Eye (tissue), 1 donor: ENCODE measurements at regions not wholly inside any gene's neighbourhood (a gene's known extent, or its start where the extent isn't known, plus 50 kb on each side); places are given as distances from the start of the nearest gene placed in this dataset.

Source experiments
- DNase-seq: peaks from one replicate; pipeline ENCODE4 v3.0.0-alpha.2; 2015

DNA sequence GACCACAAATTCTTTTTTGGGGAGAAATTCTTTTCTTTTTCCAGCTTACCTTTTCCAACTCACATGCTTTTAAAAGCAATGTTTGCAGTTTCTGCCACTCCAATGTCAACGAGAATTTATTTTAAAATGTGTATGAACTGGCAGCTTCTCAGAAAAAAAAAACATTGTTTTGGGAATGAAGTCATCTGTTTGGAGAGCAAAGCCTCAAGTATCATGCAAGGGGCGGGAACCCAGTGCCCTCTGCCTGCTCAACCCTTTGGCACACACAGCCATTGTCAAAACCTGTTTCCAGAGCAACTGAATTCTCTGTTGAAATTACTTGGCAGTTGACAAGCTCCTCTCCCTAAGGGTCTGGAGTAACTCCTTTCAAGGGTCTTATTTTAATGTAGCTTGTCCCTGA is 128.5 kb downstream of the QPCT start:
- peak; percentile 66 for DNase-seq

DNA sequence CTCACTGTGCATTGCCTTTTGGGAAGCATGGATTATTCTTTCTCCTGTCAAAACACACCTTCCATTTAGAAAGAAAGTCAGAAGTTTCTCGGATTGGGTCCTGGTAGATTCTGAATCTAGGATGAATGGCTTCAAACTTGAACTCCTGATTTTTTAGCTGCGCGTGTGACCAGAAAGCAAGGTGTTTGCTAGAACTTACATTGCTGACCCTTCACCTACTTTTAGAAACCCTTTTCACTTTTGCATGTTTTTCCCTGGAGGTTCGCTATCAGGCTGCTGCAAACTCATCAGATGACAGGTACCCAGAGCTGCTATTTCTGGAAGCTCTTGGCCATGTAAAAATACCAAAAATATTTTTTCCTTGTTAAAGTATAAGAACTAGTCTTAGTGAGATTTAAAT is 132.0 kb downstream of the QPCT start:
- no peak for DNase-seq

DNA sequence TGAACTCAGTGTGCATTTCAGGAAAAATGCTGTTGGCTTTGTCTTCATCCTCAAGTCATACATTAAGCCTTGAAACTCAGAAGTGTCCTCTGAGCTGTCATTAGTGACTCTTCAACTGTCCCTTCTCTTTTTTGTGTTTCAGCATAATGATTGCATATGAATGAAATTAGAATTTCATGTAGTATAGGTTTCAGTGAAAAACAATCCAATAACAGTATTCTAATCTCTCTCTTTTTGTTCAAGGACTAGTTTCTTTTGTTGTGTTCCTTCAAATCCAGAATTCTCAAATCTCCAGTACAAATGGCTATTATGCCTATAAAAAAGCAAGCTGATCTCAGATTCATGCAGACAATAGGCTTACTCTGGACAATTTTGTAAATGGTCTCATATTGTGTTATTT is 133.5 kb downstream of the QPCT start:
- no peak for DNase-seq

DNA sequence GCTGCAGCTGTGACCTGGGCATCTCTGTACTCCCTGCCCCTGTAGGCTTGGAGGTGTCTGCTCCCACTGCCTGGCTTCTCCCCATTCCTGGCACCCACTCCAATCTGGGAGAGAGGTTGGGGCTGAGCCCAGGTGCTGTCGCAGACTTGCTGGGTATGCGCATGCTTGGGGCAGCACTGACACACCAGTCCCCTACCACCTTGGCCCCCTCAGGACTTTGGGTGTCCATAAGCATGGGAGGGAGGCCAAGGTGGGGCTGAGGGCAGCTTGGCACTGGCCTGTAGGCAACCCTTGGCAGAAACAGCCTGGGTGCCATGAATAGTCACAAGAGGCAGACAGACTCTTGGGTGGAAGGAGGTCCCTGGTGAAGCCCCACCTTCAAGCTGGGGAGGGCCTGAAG is 136.8 kb downstream of the QPCT start:
- no peak for DNase-seq

DNA sequence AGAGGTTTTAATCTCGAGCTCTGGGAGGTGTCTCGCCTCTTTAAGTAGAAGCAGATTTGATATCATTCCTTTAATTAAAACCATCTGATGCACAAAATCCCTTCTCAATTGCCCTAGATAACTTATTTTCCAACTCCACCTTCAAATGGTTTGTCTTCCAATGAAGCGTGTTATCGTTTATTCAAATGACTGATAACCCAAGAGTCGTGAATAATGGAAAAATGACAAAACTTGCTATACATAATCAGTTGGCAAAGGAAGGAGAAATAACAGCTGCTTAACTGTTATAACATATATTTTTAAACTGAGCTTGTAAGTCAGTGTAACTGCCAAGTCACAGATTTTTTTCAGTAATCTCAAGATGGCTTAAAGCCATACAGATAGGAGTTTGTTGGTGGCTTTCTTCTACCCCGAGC is 144.6 kb downstream of the QPCT start:
- peak; percentile 67 for DNase-seq

DNA sequence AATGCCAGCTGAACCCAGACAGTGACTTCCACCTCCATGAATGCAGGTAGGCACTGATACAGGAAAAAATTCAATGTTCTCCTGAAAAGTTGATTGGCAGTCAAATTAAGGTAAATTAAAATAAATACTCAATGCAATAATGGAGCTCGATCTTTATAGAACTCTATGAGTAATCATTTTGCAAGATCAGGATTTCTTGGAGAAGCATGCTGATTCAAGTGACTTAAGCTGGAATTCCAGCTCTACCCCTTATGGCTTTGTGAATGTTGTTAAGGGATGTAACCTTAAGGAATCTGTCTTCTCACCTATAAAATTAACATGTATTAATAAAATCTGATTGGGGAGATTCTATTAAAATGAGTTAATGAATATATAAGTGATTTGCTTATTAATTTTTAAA is 145.1 kb downstream of the QPCT start:
- DNase-seq: no peak

DNA sequence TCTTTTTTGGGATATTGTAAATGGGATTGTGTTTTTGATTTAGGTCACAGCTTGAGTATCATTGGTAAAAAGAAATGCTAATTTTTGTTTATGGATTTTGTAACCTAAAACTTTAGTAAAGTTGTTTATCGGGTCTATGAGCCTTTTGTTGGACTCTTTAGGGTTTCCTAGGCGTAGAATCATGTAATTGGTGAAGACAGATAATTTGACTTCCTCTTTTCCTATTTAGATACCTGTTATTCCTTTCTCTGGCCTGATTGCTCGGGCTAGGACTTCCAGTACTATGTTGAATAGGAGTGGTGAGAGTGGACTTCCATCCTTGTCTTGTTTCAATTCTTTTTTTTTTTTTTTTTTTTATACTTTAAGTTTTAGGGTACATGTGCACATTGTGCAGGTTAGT is 149.0 kb downstream of the QPCT start:
- no peak for DNase-seq

DNA sequence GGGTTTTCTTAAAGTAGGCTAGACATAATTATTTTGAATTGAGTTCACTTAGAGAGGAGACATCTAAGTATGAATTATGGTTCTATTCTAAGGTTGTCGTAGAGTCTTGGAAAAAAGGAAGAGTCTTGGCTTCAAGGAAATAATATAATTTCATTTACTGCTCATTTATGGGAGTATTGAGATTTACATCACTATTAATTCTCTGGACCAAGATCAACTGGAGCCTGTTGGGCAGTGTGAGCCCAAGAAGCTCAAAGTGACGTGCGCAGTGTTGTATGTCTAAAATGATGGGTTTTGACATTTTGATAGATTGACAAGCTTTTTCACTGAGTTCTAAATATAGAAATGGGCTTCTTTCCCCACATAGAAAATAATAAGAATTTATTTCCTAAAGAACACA is 154.7 kb downstream of the QPCT start:
- no peak for DNase-seq

DNA sequence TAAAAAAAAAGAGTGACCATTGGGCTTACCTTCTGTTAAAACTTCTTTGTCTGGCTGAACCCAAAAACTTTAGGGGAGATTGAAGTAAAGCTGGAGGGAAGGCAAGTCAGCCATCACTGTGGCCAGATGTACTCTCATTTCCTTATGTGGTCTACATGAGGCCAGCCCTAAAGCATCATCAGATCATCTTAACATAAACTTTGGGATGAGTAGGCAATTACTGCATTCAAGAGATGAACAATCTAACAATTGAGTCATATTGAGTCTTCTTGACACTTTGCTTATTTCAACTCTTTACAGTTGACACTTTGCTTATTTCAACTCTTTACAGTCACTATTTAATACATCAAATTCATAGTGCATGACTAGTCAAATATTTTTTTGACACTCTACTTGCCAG is 155.6 kb downstream of the QPCT start:
- DNase-seq: no peak

DNA sequence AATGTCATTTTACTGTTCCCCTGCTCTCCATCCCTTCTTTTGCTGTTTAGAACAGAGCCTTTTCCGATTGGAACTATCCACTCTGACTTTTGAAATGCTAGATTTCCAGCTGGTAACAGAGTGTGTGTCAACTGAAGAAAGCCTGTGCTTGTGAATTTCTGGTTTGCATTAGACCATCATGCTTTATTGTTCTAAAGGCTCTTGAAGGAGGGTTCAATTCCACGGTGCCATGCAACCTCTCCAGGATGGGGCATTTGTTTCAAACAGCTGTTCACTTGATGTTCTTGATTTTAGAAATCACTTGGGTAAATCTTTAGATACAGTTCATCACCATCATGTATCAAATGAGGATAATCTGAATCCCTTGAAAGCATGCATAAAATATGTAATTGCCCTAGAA is 156.7 kb downstream of the QPCT start:
- peak; percentile 3 for DNase-seq

DNA sequence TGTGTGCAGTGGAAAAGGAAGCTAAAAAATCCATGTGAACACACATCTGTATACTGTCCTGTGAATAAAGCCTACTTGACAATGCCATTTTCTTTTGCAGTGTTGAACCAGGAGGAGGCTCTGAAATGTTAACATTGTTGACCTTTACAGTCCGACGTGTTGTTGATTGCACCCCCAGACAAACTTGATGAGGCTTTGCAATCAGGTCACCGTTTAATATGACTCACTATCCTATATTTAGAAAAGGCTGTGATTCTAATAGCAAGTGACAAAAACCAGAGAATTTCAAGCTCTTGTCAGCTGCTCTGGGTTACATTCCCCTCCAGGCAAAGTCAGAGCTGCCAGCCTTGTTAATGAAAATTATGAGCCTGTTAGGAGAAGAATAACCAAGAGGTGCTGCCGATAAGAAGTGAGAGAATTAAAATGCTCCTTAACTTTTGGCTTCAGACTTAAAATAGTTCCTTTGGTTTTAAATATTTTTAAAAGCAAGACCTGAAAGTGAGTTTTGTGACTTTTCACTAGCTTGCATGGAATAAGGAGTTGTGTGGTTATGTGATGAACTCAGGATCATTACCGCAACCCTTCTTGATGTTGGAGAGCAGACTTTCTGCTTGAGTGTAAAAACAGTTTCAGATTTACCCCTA is 162.1 kb downstream of the QPCT start:
- DNase-seq: peak; percentile 80

DNA sequence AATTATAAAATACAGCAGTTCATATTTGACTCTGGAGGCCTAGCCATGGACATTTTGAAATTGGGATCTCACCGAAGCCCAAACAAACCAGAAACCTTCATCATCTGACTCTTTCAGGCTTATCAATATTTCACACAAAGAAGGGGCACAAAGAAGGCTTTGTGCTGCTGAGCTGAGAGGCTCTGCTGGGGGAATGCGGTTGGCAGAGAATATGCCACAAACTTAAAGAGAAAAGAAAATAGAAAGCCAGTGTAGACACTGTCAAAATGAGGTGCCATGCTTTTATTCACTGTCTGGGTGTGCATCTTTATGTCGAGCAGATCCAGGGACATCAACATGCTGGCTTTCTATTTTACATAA is 162.6 kb downstream of the QPCT start:
- DNase-seq: peak; percentile 66

DNA sequence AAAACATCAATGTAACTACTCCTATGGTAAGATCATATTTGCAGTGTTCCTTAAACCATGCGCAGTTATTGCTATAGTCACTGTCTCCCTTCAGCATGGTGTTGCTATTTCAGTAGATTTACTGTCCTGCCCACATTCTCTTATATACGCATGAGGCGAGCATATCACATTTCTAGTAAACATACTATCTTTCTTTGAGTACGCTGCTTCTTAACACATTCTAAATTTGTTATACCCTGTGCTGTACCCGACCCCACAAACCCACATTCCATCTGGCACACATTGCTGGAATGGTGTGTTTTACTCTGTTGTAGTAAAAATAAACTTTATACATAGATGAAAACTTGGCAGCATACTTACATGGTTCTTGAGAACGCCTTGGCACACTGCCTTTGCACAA is 163.3 kb downstream of the QPCT start:
- peak; percentile 28 for DNase-seq

DNA sequence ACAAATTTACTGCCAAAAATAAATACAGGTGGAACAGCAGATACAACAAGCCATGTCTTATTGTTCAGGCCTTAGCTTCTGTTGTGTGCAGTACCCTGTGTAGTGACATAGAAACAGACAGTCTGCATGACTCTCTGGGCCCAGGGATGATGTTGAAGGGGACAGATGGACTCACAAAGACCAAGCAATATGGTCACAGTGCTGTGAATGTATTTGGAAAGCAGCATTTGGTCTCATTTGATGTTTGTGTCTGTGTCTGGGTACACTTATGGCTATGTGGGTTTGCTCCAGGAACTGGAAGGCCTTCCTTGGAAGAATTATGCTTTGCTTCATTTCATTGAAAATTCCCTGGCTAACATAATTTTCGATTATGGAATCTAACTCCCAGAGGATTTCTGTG is 158.5 kb downstream of the CDC42EP3 start:
- no peak for DNase-seq

DNA sequence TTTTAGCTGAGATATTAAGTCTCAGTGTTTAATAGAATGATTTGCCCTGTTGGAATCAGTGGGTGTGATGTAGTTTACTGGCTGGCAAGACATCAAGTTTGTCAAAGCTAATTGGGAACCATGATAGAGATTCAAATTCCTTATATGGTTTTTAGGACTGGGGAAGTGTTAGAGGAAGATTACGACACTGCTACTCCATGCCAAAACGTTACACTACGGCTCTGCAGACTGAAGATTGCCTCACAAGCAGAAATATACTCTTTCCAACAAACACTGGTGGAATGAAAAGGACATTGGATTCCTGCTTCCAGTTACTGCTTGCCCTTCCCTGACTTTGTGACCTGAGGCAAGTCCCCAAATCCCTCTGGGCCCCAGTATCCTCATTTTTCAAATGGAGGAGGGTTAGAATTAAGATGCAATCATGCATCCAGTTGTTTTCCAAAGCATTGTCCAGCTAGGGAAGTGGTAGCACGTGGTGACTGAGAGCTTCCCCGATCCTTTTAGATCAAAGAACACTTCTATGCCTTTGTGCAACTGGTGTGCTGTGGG is 147.6 kb downstream of the CDC42EP3 start:
- DNase-seq: peak; percentile 56

DNA sequence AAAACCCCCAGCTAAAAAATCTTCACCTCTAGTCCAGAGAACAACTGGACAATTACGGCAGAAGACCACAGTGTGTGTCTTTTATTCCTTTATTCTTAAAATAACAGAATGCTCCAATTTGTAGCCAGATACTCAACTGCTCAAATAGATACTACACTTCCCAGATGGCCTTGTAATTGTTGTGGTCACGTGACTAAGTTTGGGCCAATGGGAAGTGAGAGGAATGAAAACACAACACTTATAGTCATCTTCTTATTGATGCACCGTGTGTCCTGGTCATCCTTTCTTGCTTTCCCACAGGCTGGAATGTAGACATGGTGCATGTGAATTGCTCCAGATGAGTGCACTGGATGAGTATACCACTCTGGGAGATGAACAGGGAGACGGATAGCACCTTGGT is 145.1 kb downstream of the CDC42EP3 start:
- DNase-seq: no peak

DNA sequence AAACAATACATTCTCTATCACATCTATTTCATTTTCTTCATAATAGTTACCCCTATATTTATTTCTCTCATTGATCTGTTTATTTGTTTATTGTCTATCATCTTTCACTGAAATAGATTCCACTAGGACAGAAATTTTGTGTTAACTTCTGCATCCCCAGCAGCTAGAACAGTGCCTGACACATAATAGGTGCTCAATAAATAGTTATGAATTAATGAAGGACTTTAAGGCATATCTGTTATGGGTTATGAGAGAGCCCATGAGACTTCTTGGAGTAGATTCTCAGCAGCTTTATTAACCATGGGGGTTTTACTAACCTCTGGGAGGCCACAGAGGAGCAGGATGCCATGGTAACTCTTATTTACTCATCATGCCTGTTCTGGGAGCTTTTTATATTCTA is 144.6 kb downstream of the CDC42EP3 start:
- DNase-seq: no peak

DNA sequence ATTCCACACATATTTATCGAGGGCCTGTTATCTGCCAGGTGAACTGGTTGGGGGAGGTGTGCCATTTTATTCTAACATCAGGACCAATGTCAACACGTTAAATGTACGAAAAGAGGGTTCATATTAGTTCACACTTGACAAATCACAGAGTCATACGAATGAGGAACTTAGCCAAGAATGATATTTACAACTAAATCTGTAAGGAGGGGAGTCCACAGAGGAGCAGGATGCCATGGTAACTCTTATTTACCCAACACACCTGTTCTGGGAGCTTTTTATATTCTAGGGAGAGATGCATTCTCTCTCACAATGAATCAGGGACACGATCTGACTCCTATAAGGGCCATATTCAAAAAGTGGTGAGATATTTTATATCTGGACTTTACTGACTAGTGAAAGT is 144.1 kb downstream of the CDC42EP3 start:
- DNase-seq: no peak

DNA sequence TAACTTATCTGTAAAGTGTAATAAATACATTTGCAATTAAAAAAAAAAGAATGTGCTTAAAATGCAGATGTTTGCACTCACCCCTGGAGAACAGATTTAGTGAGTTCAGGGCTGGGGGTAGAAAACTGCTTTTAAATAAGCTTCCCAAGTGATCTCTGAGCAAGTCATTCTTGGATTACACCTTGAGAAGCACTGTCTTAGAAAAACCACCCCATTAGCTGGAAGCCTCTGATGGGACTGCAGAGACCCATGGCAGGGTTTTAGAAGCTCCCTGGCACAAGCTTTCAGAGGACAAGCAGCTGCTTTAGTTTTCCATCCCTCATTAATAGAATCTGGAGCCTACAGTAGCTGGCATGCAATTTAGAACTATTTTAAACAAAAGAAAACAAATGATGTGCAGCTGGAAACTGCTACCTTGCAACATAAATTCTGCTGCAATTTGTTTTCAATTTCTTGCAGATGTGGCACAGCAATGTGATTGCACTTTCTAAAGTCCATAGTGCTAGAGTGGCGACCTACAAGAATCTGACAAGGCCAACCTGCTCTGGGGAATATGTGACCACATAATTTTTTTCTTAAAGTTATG is 141.5 kb downstream of the CDC42EP3 start:
- no peak for DNase-seq

DNA sequence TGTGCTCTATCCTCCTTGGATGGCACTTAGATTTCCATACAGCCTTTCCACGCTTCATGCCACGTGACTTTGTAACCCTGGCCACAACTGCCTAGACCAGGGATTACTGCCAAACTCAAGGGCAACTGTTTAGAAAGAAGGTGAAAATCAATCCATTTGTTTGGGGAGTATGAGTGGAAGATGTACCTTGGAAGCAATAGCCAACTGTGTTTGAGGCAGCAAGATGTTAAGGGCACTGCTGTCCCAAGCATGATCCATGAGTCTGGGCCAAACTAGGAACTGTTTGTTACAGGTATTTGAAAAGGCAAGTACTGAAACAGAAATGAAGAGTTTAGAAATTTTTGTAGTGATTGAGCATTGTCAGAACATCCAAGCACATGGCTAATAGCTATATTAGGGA is 138.9 kb downstream of the CDC42EP3 start:
- no peak for DNase-seq

DNA sequence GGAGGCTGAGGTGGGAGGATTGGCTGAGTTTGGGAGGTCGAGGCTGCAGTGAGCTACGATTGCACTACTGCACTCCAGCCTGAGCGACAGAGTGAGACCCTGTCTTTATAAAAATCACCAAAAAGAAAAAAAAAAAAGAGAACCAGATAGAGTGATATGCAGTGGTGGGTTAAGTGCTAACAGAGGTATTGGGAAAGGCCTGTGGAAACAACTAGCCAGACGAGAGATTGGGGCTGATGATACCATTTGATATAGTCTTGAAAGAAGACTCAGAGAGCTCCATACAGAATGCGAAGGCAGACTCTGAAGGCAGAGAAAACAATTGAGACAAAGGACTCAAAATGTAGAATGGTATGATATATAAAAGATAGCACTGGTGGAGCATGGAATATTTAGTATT is 134.1 kb downstream of the CDC42EP3 start:
- DNase-seq: no peak

DNA sequence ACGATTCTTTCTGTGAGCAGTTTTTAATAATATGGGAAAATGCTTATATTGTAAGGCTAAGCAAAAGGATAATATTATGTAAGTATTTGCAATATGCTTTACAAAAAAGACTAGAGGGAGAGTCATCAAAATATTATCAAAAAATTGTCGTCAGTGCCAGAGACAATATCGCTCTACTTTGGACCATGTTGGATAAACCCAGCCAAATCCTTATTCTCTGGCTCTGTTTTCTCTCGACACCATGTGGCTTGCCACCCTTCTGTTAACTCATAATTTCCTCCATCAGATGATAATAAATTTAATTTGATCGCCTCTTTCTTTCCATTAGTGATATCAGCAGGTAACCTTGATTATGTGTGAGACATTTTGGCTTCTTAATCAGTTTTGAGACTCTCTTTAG is 129.9 kb downstream of the CDC42EP3 start:
- DNase-seq: no peak

DNA sequence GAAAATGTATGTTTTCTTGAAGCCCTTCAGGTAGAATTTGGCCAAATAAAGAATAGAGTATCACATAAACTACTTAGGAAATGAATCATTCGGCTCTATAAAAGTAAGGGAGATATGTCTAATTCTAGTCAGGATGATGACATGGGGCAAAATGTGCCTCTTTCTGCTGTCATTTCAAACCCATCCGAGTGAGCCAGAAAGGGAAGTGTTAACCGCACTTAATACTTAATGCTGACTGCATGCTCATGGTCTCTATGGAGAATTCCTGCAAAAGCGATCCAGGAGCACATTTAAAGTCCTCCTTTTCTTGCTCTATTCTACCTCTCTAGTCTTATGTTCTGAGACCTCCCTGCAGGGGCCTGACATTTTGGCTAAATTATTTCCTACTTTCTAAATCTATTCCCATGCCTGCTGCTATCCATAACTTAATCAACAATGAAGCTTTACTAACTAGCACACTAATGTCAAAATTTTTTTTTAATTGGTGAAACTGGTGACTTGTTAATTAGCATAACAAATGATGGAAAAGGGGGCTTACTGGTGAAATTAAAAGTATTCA is 127.4 kb downstream of the CDC42EP3 start:
- DNase-seq: no peak

DNA sequence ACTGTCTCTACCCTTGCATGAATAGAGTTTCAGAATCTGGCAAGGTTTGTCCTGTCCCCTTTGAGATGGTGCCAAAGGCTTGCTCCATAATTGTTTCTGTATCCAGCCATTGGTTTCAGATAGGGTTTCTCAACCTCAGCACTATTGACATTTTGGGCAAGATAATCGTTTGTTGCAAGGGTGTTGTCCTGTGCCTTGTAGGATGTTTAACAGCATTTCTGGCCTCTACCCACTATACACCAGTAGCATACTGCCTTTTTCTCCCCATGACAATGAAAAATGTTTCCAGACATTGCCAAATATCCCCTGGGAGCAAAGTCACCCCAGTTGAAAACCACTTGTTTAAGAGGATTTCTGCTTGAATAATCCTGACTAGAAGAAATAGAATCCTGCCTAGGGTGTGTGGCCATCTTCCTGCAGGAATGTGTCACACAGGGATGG is 126.8 kb downstream of the CDC42EP3 start:
- DNase-seq: no peak

DNA sequence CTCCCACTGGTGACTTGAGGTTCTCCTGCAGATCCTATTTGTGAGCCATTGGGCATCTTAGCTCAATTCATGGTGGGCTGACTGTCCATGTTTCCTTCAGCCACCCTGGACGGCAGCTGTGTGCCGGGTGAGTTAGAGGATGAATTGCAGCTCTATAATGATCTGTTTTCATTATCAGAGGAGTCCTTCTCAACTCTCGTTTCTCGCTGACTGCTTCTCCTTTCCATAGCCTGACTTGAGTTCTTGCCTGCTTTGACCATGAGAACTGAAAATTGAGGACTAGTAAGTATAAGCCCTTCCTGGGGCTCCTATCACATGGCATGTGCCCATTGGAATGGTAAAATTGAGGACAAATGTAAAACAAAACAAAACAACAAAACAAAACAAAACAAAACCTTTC is 121.8 kb downstream of the CDC42EP3 start:
- no peak for DNase-seq
